ENCODE measurements at regions not wholly inside any gene's neighbourhood (a gene's known extent, or its start where the extent isn't known, plus 50 kb on each side); places are given as distances from the start of the nearest gene placed in this dataset.
"Not testable (repeated sequence)": the region's sequence is repeated elsewhere in the genome, so short reads cannot be mapped to it uniquely, and the experiment has no call there.

DNA sequence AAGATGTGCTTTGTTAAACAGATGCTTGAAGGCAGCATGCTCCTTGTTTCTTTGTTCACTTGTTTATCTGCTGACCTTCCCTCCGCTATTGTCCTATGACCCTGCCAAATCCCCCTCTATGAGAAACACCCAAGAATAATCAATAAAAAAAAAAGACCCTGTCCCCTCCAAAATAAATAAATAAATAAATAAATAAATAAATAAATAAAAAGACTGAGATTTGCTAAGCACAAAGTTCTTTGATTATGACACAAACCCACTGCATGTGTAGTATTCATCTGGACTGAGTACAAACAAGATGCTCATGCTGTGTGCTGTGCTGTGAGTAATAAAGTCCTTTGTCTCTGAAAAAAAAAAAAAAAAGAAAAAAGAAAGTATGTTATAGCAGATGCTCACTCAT, 851.1 kb upstream of the DEFB115 start:
- Histone ChIP-seq H3K9me3 (peaks cover 0 to 50% (median 8%) of the 10 kb centered on the region in 11 donors), H3K36me3 (peaks cover 0 to 41% (median 3%) of the 10 kb centered on the region in 9 donors)
- H3K4me3 ChIP-seq; ATAC-seq; H3K27ac ChIP-seq; H3K27me3 ChIP-seq; intact Hi-C loops (cut with DNase I); DNase-seq; H3K4me1 ChIP-seq: not testable (repeated sequence)
- WGBS, 2 donors, result 0% methylated on average over 1 of the region's 1 CpG

DNA sequence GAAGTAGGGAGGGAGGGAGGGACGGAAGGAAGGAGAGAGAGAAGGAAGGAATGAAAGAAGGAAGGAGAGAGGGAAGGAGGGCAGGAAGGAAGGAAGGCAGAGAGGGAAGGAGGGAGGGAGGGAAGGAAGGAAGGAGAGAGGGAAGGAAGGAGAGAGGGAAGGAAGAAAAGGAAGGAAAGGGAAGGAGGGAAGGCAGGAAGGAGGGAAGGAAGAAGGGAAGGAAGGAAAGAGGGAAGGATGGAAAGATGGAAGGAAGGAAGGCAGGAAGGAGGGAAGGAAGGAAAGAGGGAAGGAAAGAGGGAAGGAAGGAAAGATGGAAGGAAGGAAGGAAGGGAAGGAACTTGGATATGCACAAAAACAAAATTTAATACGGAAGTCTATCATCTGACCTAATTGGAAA, 844.5 kb upstream of the DEFB115 start:
- no peak for DNase-seq
- Histone ChIP-seq H3K36me3 (no peaks in the 10 kb centered on the region), H3K4me3 (no peak overlapping the region), H3K9me3 (peaks cover 0 to 52% (median 8%) of the 10 kb centered on the region in 11 donors), H3K27me3 (no peaks in the 10 kb centered on the region), H3K27ac (no peak overlapping the region), H3K4me1 (no peaks in the 10 kb centered on the region)
- no peak for ATAC-seq
- WGBS, 2 donors, result 80 to 85% methylated on average over 2 of the region's 2 CpGs
- intact Hi-C loops (cut with DNase I), result no loop called here
- TF ChIP-seq, protein P1, sequence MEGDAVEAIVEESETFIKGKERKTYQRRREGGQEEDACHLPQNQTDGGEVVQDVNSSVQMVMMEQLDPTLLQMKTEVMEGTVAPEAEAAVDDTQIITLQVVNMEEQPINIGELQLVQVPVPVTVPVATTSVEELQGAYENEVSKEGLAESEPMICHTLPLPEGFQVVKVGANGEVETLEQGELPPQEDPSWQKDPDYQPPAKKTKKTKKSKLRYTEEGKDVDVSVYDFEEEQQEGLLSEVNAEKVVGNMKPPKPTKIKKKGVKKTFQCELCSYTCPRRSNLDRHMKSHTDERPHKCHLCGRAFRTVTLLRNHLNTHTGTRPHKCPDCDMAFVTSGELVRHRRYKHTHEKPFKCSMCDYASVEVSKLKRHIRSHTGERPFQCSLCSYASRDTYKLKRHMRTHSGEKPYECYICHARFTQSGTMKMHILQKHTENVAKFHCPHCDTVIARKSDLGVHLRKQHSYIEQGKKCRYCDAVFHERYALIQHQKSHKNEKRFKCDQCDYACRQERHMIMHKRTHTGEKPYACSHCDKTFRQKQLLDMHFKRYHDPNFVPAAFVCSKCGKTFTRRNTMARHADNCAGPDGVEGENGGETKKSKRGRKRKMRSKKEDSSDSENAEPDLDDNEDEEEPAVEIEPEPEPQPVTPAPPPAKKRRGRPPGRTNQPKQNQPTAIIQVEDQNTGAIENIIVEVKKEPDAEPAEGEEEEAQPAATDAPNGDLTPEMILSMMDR (IDR thresholded peaks at IDR 0.05), result no peak

DNA sequence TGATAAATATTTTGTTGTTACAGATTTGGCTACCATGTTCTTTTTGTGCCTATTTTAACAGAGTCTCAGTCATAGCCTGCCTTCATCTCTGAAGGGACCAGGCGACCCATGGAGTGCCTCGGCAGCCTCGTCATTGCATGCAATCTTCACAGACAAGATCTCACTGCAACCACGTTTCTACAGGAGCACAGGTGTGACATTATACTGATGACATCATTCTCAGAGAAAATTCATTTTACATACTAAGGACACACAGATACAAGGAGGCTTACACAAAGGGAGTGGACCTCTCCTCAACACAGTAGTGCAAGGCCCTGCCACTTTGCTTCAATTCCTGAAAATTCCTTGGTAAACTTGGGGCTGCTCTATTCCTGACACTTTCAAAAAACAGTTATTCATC, 840.1 kb upstream of the DEFB115 start:
- H3K27ac ChIP-seq; H3K4me1 ChIP-seq; ATAC-seq; DNase-seq; H3K36me3 ChIP-seq; intact Hi-C loops (cut with DNase I); H3K27me3 ChIP-seq; H3K9me3 ChIP-seq; H3K4me3 ChIP-seq: not testable (repeated sequence)
- 87 to 90% methylated on average over 4 of the region's 4 CpGs for WGBS, 2 donors

DNA sequence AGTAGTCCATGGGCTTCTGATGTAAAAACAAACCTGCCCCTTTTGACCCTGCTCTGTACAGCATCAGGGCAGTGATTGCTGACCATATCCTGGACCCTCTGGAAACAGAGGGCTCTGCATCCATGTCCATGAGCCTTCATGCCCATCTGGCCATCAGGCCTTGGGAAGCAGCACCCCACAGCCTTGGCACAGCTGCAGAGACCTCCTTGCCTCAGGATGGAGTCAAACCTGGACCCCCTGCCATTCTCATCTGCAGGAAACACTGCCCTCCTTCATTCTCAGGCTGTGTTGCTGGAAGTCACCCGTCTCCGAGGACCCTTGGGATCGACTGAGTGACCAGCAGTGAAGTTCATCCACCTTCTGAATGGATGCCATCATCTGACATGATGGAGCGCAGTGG, 839.1 kb upstream of the DEFB115 start:
- H3K4me1 ChIP-seq; DNase-seq; intact Hi-C loops (cut with DNase I); H3K4me3 ChIP-seq; ATAC-seq; H3K27me3 ChIP-seq; H3K27ac ChIP-seq; H3K36me3 ChIP-seq: not testable (repeated sequence)
- peaks cover 0 to 11% (median 0%) of the 10 kb centered on the region in 11 donors for H3K9me3 ChIP-seq
- WGBS, 2 donors, result 85 to 90% methylated on average over 4 of the region's 4 CpGs

DNA sequence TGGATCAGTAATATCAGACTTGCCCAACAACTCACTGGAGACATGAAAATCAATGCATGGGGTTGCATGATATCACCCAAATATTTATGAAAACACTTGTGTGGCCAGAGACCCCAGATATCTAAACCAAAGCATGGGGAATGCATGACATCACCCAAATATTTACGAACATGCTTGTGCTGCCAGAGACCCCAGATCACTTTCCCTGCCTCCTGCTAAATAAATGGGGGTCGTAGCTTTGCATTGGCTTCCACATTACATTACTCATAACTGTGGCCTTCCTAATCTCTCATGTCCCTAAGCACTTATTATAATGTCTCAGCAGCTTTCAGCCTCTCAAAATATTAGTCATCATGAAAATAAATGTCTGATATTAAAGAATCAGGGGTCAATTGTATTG, 838.0 kb upstream of the DEFB115 start:
- DNase-seq (no peak), ATAC-seq (no peak)
- Histone ChIP-seq H3K4me3 (no peak overlapping the region), H3K36me3 (no peaks in the 10 kb centered on the region), H3K9me3 (peaks cover 0 to 10% (median 0%) of the 10 kb centered on the region in 11 donors), H3K27ac (no peak overlapping the region), H3K4me1 (no peaks in the 10 kb centered on the region), H3K27me3 (peaks cover 0 to 4% (median 0%) of the 10 kb centered on the region in 7 donors)
- intact Hi-C loops (cut with DNase I), result no loop called here
- TF ChIP-seq, protein P1 (IDR thresholded peaks at IDR 0.05), result no peak
- 62 to 64% methylated on average over 2 of the region's 2 CpGs for WGBS, 2 donors

DNA sequence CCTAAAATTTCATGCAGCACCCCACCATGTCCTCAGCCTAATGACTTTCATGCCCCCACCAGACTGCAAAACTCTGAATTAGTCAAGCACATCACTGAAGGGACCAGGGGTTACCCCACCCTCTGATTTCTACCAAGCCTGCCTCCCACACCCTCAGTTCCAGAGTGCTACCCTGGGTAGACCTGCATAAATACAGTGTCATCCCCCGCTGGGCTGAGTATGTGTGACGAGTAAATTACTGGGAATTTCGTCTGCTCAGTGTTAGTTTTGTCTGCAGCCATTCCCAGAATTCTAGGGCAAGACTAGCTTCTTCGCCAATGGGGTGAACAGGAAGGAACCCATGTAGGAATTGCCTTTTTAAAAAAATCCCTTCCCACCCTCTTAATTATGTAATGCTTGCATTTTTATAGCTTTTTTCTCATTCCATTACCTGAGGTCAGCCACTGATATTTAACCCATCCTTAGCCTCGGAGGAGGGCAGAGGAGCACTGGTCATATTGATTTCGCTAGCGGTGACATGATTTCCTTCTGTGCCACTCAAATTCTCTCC, 837.5 kb upstream of the DEFB115 start:
- intact Hi-C loops (cut with DNase I); H3K27ac ChIP-seq; H3K4me3 ChIP-seq; H3K27me3 ChIP-seq; H3K9me3 ChIP-seq; H3K4me1 ChIP-seq; DNase-seq; H3K36me3 ChIP-seq; ATAC-seq: not testable (repeated sequence)
- 66 to 74% methylated on average over 7 of the region's 7 CpGs for WGBS, 2 donors

All from heart right ventricle (tissue), 16 donors.